Neuronal stem cell (in vitro differentiated cells): ENCODE measurements at regions not wholly inside any gene's neighbourhood (a gene's known extent, or its start where the extent isn't known, plus 50 kb on each side); places are given as distances from the start of the nearest gene placed in this dataset.

ENCODE experiments used
- DNase-seq: peaks from one replicate; pipeline ENCODE4 v3.0.0-alpha.2; 2013; ENCODE audit warnings: low spot score
- H2AFZ ChIP-seq: one replicate; pipeline ENCODE4 v1.6.1; 2013; ENCODE audit warnings: mild to moderate bottlenecking, low read length, inconsistent platforms
- H2AK5ac ChIP-seq: 2 replicates; pipeline ENCODE4 v1.6.1; 2013; ENCODE audit warnings: low read depth, mild to moderate bottlenecking, inconsistent platforms, low read length, moderate library complexity, mixed read lengths
- H2BK120ac ChIP-seq: 2 replicates; pipeline ENCODE4 v1.6.1; 2013; ENCODE audit warnings: low read depth, mild to moderate bottlenecking, inconsistent platforms, low read length, moderate library complexity, mixed read lengths
- H2BK12ac ChIP-seq: one replicate; pipeline ENCODE4 v1.6.1; 2013; ENCODE audit warnings: low read length, inconsistent platforms
- H2BK15ac ChIP-seq: 2 replicates; pipeline ENCODE4 v1.6.1; 2013; ENCODE audit warnings: mild to moderate bottlenecking, low read length, inconsistent platforms, mixed read lengths
- H2BK5ac ChIP-seq: one replicate; pipeline ENCODE4 v1.6.1; 2013; ENCODE audit warnings: inconsistent platforms, mild to moderate bottlenecking, low read length, moderate library complexity
- H3K14ac ChIP-seq: one replicate; pipeline ENCODE4 v1.6.1; 2013; ENCODE audit warnings: low read length, inconsistent platforms
- H3K18ac ChIP-seq: 2 replicates; pipeline ENCODE4 v1.6.1; 2013; ENCODE audit warnings: low read length, inconsistent platforms
- H3K23ac ChIP-seq: 2 replicates; pipeline ENCODE4 v1.6.1; 2013; ENCODE audit warnings: low read depth, mild to moderate bottlenecking, mixed read lengths, low read length, inconsistent platforms; ENCODE audit not compliant: poor library complexity
- H3K27ac ChIP-seq: replicated peaks from 3 replicates; pipeline ENCODE4 v1.5.1; 2013; ENCODE audit warnings: low read length, inconsistent platforms
- H3K27me3 ChIP-seq, 3 experiments: 2 replicates each; pipeline ENCODE4 v1.6.1; 2013; ENCODE audit warnings: low read length in 3 of 3, mild to moderate bottlenecking in 2 of 3, inconsistent platforms in 1 of 3, low read depth in 1 of 3, mixed read lengths in 1 of 3, moderate library complexity in 1 of 3; ENCODE audit not compliant: control insufficient read depth in 3 of 3, insufficient read depth in 3 of 3
- H3K36me3 ChIP-seq, 2 donors: replicated peaks in 1 of 2; 2 replicates each; pipeline ENCODE4 v1.6.1; 2013; ENCODE audit warnings: low read length in 2 of 2; ENCODE audit not compliant: control insufficient read depth in 2 of 2, insufficient read depth in 2 of 2
- H3K4ac ChIP-seq: 2 replicates; pipeline ENCODE4 v1.6.1; 2013; ENCODE audit warnings: inconsistent platforms, mild to moderate bottlenecking, low read length, moderate library complexity
- H3K4me1 ChIP-seq, 2 donors: 1 replicate in 1 of 2; 2 replicates in 1 of 2; pipeline ENCODE4 v1.6.1; 2013; ENCODE audit warnings: low read length in 2 of 2, low read depth in 1 of 2; ENCODE audit not compliant: control insufficient read depth in 2 of 2, insufficient read depth in 1 of 2
- H3K4me2 ChIP-seq: one replicate; pipeline ENCODE4 v1.6.1; 2013; ENCODE audit warnings: mild to moderate bottlenecking, low read length, inconsistent platforms; ENCODE audit not compliant: insufficient read depth, poor library complexity, severe bottlenecking
- H3K4me3 ChIP-seq, 2 donors: 2 replicates each; pipeline ENCODE4 v1.5.1; 2013; ENCODE audit warnings: low read length in 2 of 2, mild to moderate bottlenecking in 2 of 2, inconsistent platforms in 1 of 2, moderate library complexity in 1 of 2
- H3K79me1 ChIP-seq: one replicate; pipeline ENCODE4 v1.6.1; 2013; ENCODE audit warnings: low read depth, mild to moderate bottlenecking, inconsistent platforms, low read length, moderate library complexity
- H3K9ac ChIP-seq: one replicate; pipeline ENCODE4 v1.6.1; 2013; ENCODE audit warnings: mild to moderate bottlenecking, low read depth, low read length, inconsistent platforms; ENCODE audit not compliant: poor library complexity
- H3K9me3 ChIP-seq, 2 donors: replicated peaks in 1 of 2; 2 replicates each; pipeline versions ENCODE3 to v1.6.1; 2013; ENCODE audit warnings: low read length in 2 of 2, mild to moderate bottlenecking in 2 of 2, inconsistent platforms in 1 of 2, low read depth in 1 of 2, mixed read lengths in 1 of 2, moderate library complexity in 1 of 2; ENCODE audit not compliant: control insufficient read depth in 2 of 2, insufficient read depth in 1 of 2
- H4K8ac ChIP-seq: one replicate; pipeline ENCODE4 v1.6.1; 2013; ENCODE audit warnings: low read depth, mild to moderate bottlenecking, inconsistent platforms, low read length, moderate library complexity
- H4K91ac ChIP-seq: one replicate; pipeline ENCODE4 v1.6.1; 2013; ENCODE audit warnings: low read length, low read depth, mild to moderate bottlenecking, inconsistent platforms; ENCODE audit not compliant: poor library complexity
- WGBS, 2 donors: extraction: QIAGEN DNeasy Blood & Tissue Kit; methylation state at CpG; one replicate each; pipeline ENCODE4 v1.1.7; 2013; ENCODE audit warnings: missing lambda C conversion rate in 2 of 2, mixed read lengths in 1 of 2; ENCODE audit not compliant: insufficient read length in 2 of 2, insufficient replicate concordance in 1 of 2; ENCODE audit errors: extremely low coverage in 2 of 2; 5-methylcytosine and 5-hydroxymethylcytosine counted together

- no peak for DNase-seq
- no peak overlapping the region for H3K4ac ChIP-seq
- H3K23ac ChIP-seq, result no peak overlapping the region
- H2AK5ac ChIP-seq, result no peak overlapping the region
- H2BK120ac ChIP-seq, result no peak overlapping the region
- no peaks in the 10 kb centered on the region for H3K9me3 ChIP-seq
- H4K8ac ChIP-seq, result no peak overlapping the region
- no peaks in the 10 kb centered on the region for H3K27me3 ChIP-seq
- H2BK15ac ChIP-seq, result no peak overlapping the region
- no peak overlapping the region for H2BK12ac ChIP-seq
- H3K18ac ChIP-seq, result no peak overlapping the region
- no peaks in the 10 kb centered on the region for H3K4me1 ChIP-seq
- H3K9ac ChIP-seq, result no peak overlapping the region
- no peak overlapping the region for H3K27ac ChIP-seq
- no CpG with 5 or more reads among the region's 1 CpG for WGBS, 2 donors
- H4K91ac ChIP-seq, result no peak overlapping the region
- H2AFZ ChIP-seq, result no peak overlapping the region
- no peaks in the 10 kb centered on the region for H3K36me3 ChIP-seq
- no peak overlapping the region for H2BK5ac ChIP-seq
- no peaks in the 10 kb centered on the region for H3K79me1 ChIP-seq
- H3K4me3 ChIP-seq, result no peak overlapping the region
- no peak overlapping the region for H3K4me2 ChIP-seq
- no peak overlapping the region for H3K14ac ChIP-seq
Measured at GRCh38 chr11:96761451-96761850, 371.6 kb downstream of the JRKL start.

- Histone ChIP-seq H3K79me1 (no peaks in the 10 kb centered on the region), H2AK5ac (no peak overlapping the region), H4K91ac (no peak overlapping the region), H3K9ac (peak overlapping the region; percentile 66), H3K9me3 (no peaks in the 10 kb centered on the region), H3K18ac (no peak overlapping the region), H3K23ac (no peak overlapping the region), H4K8ac (no peak overlapping the region), H3K36me3 (no peaks in the 10 kb centered on the region), H3K4me3 (no peak overlapping the region), H3K27me3 (no peaks in the 10 kb centered on the region), H3K14ac (no peak overlapping the region), H3K4ac (no peak overlapping the region), H2BK15ac (no peak overlapping the region), H3K27ac (no peak overlapping the region), H2BK5ac (no peak overlapping the region), H2AFZ (no peak overlapping the region), H3K4me1 (no peaks in the 10 kb centered on the region), H2BK120ac (no peak overlapping the region), H2BK12ac (peak overlapping the region; percentile 89), H3K4me2 (no peak overlapping the region)
- no peak for DNase-seq
- no CpG with 5 or more reads among the region's 3 CpGs for WGBS, 2 donors
Measured at GRCh38 chr11:96763244-96763643, 373.4 kb downstream of the JRKL start.

GRCh38 chr11:96778272-96778671 lies 388.5 kb downstream of the JRKL start:
- Histone ChIP-seq H2BK15ac (no peak overlapping the region), H4K8ac (no peak overlapping the region), H4K91ac (no peak overlapping the region), H2BK12ac (no peak overlapping the region), H3K4ac (no peak overlapping the region), H3K4me2 (no peak overlapping the region), H3K14ac (no peak overlapping the region), H2AFZ (no peak overlapping the region), H3K4me1 (no peaks in the 10 kb centered on the region), H3K9ac (no peak overlapping the region), H3K4me3 (no peak overlapping the region), H3K18ac (no peak overlapping the region), H3K27me3 (no peaks in the 10 kb centered on the region), H3K27ac (no peak overlapping the region), H3K79me1 (no peaks in the 10 kb centered on the region), H3K23ac (no peak overlapping the region), H3K9me3 (no peaks in the 10 kb centered on the region), H2AK5ac (no peak overlapping the region), H2BK120ac (no peak overlapping the region), H2BK5ac (no peak overlapping the region), H3K36me3 (no peaks in the 10 kb centered on the region)
- no peak for DNase-seq

- Histone ChIP-seq H3K4me3 (no peak overlapping the region), H2AK5ac (no peak overlapping the region), H3K4me2 (no peak overlapping the region), H2BK15ac (no peak overlapping the region), H3K4ac (no peak overlapping the region), H2BK5ac (no peak overlapping the region), H2BK12ac (no peak overlapping the region), H3K14ac (no peak overlapping the region), H4K91ac (no peak overlapping the region), H3K27ac (no peak overlapping the region), H2BK120ac (no peak overlapping the region), H3K23ac (no peak overlapping the region), H3K79me1 (no peaks in the 10 kb centered on the region), H2AFZ (no peak overlapping the region), H3K18ac (no peak overlapping the region), H3K27me3 (no peaks in the 10 kb centered on the region), H4K8ac (no peak overlapping the region), H3K9me3 (no peaks in the 10 kb centered on the region), H3K4me1 (no peaks in the 10 kb centered on the region), H3K36me3 (no peaks in the 10 kb centered on the region), H3K9ac (no peak overlapping the region)
- no peak for DNase-seq
Measured at GRCh38 chr11:96779030-96779429, 389.2 kb downstream of the JRKL start.
